IMR-90 (cell line): ENCODE measurements at regions not wholly inside any gene's neighbourhood (a gene's known extent, or its start where the extent isn't known, plus 50 kb on each side); places are given as distances from the start of the nearest gene placed in this dataset.

ENCODE experiments used
- ATAC-seq: fragments of 200-7000 bp; cut with Tn5 transposase; 2 replicates; pipeline ENCODE4 v1.9.1; 2020; ENCODE audit warnings: low read depth, mild to moderate bottlenecking, moderate library complexity
- BruUV-seq: library from RNA; stranded (reverse); fragments of 400-500 nt; replicated peaks from 2 replicates; lab custom pipeline; 2021; lab: Mats Ljungman, UMichigan
- CTCF ChIA-PET: fragments of 300-600 bp; formaldehyde crosslinking; extraction: SDS; loops from one replicate; lab custom pipeline; 2021; ENCODE audit warnings: antibody characterized with exemption; lab: Yijun Ruan, JAX
- POLR2A ChIA-PET: fragments of 300-600 bp; sonication (Branson Sonifier 250); formaldehyde crosslinking; loops from one replicate; lab custom pipeline; 2022; ENCODE audit warnings: antibody characterized with exemption; ENCODE audit not compliant: unreplicated experiment; lab: Charles Lee
- DNase-seq: peaks from one replicate; pipeline ENCODE4 v3.0.0; 2013
- H2AFZ ChIP-seq: replicated peaks from 2 replicates; pipeline ENCODE3; 2013; ENCODE audit warnings: low read length, mild to moderate bottlenecking; ENCODE audit not compliant: poor library complexity
- H2AK5ac ChIP-seq: 2 replicates; pipeline ENCODE4 v1.6.1; 2013; ENCODE audit warnings: low read depth, low read length, inconsistent platforms
- H2AK9ac ChIP-seq: replicated peaks from 2 replicates; pipeline ENCODE3; 2013; ENCODE audit warnings: mild to moderate bottlenecking, low read depth, low read length, moderate library complexity; ENCODE audit not compliant: poor library complexity
- H2BK120ac ChIP-seq: 2 replicates; pipeline ENCODE4 v1.6.1; 2013; ENCODE audit warnings: low read depth, low read length, inconsistent platforms
- H2BK15ac ChIP-seq: 3 replicates; pipeline ENCODE4 v1.6.1; 2013; ENCODE audit warnings: low read depth, low read length, inconsistent platforms
- H2BK20ac ChIP-seq: 2 replicates; pipeline ENCODE4 v1.6.1; 2013; ENCODE audit warnings: low read depth, mild to moderate bottlenecking, inconsistent platforms, low read length, moderate library complexity
- H2BK5ac ChIP-seq: 2 replicates; pipeline ENCODE4 v1.6.1; 2013; ENCODE audit warnings: mild to moderate bottlenecking, low read depth, low read length, inconsistent platforms; ENCODE audit not compliant: poor library complexity, severe bottlenecking
- H3K14ac ChIP-seq: replicated peaks from 2 replicates; pipeline ENCODE4 v1.6.1; 2013; ENCODE audit warnings: low read depth, low read length, inconsistent platforms
- H3K18ac ChIP-seq: 2 replicates; pipeline ENCODE4 v1.6.1; 2013; ENCODE audit warnings: low read depth, low read length, control low read depth
- H3K23ac ChIP-seq: 2 replicates; pipeline ENCODE4 v1.6.1; 2013; ENCODE audit warnings: low read depth, low read length, inconsistent platforms
- H3K27ac ChIP-seq: 2 replicates; pipeline ENCODE4 v1.5.1; 2013; ENCODE audit warnings: mild to moderate bottlenecking, control low read depth, low read length; ENCODE audit not compliant: insufficient read depth
- H3K27me3 ChIP-seq: 2 replicates; pipeline ENCODE4 v1.6.1; 2013; ENCODE audit warnings: low read length; ENCODE audit not compliant: control insufficient read depth, insufficient read depth
- H3K36me3 ChIP-seq: 2 replicates; pipeline ENCODE4 v1.6.1; 2013; ENCODE audit warnings: low read length, mixed read lengths; ENCODE audit not compliant: control insufficient read depth, insufficient read depth
- H3K4ac ChIP-seq: 2 replicates; pipeline ENCODE4 v1.6.1; 2013; ENCODE audit warnings: low read depth, low read length, inconsistent platforms
- H3K4me1 ChIP-seq: 2 replicates; pipeline ENCODE4 v1.6.1; 2013; ENCODE audit warnings: low read length, mixed read lengths; ENCODE audit not compliant: control insufficient read depth, insufficient read depth
- H3K4me2 ChIP-seq: 2 replicates; pipeline ENCODE4 v1.6.1; 2013; ENCODE audit warnings: low read depth, mild to moderate bottlenecking, control low read depth, low read length, moderate library complexity
- H3K4me3 ChIP-seq: 2 replicates; pipeline ENCODE4 v1.5.1; 2013; ENCODE audit warnings: low read depth, mild to moderate bottlenecking, control low read depth, low read length, moderate library complexity; ENCODE audit not compliant: insufficient read depth
- H3K56ac ChIP-seq: 2 replicates; pipeline ENCODE4 v1.6.1; 2013; ENCODE audit warnings: low read length, inconsistent platforms; ENCODE audit not compliant: insufficient read depth; ENCODE audit errors: extremely low read depth
- H3K79me1 ChIP-seq, 2 experiments: 2 replicates each; pipeline ENCODE4 v1.6.1; 2013; ENCODE audit warnings: low read length in 2 of 2, inconsistent platforms in 1 of 2, low read depth in 1 of 2
- H3K9ac ChIP-seq: 2 replicates; pipeline ENCODE4 v1.6.1; 2013; ENCODE audit warnings: low read depth, low read length, control low read depth
- H3K9me1 ChIP-seq: 2 replicates; pipeline ENCODE4 v1.6.1; 2013; ENCODE audit warnings: low read length, inconsistent platforms; ENCODE audit not compliant: insufficient read depth
- H3K9me3 ChIP-seq: 2 replicates; pipeline ENCODE4 v1.6.1; 2013; ENCODE audit warnings: low read length; ENCODE audit not compliant: control insufficient read depth, insufficient read depth
- H4K20me1 ChIP-seq: 2 replicates; pipeline ENCODE4 v1.6.1; 2013; ENCODE audit warnings: low read length, inconsistent platforms; ENCODE audit not compliant: insufficient read depth
- H4K5ac ChIP-seq: 2 replicates; pipeline ENCODE4 v1.6.1; 2013; ENCODE audit warnings: mild to moderate bottlenecking, low read depth, low read length, control low read depth
- H4K8ac ChIP-seq, 2 experiments: 2 replicates each; pipeline ENCODE4 v1.6.1; 2013; ENCODE audit warnings: low read depth in 2 of 2, low read length in 2 of 2, control low read depth in 1 of 2, inconsistent platforms in 1 of 2
- H4K91ac ChIP-seq: 2 replicates; pipeline ENCODE4 v1.6.1; 2013; ENCODE audit warnings: low read depth, low read length, inconsistent platforms; ENCODE audit not compliant: insufficient read depth
- BHLHE40 ChIP-seq: fragments of 150-350 bp; IDR thresholded peaks from 2 replicates; pipeline ENCODE4 v1.6.1; 2016; ENCODE audit warnings: mild to moderate bottlenecking, low read depth, low read length
- FOS ChIP-seq: fragments of 150-350 bp; IDR thresholded peaks from 2 replicates; pipeline ENCODE4 v1.6.1; 2016; ENCODE audit warnings: low read depth, low read length
- MAZ ChIP-seq: IDR thresholded peaks from 2 replicates; pipeline ENCODE4 v1.6.1; 2012; ENCODE audit warnings: low read depth, mild to moderate bottlenecking, low read length, improper control_type of control experiment, moderate library complexity, borderline replicate concordance
- POLR2A ChIP-seq: IDR thresholded peaks from 2 replicates; pipeline ENCODE4 v1.6.1; 2012; ENCODE audit warnings: mild to moderate bottlenecking, low read depth, low read length
- RAD21 ChIP-seq: IDR thresholded peaks from 2 replicates; pipeline ENCODE4 v1.6.1; 2012; ENCODE audit warnings: low read length, improper control_type of control experiment
- SMC3 ChIP-seq: fragments of 150-350 bp; IDR thresholded peaks from 2 replicates; pipeline ENCODE4 v1.6.1; 2016; ENCODE audit warnings: low read depth, mild to moderate bottlenecking, antibody characterized with exemption, low read length, moderate library complexity
- WGBS, 2 experiments: methylation state at CpG; one replicate each; pipeline versions ENCODE4 v1.1.5 to v1.1.7; 2013; ENCODE audit warnings: missing lambda C conversion rate in 2 of 2; ENCODE audit not compliant: insufficient read length in 1 of 2; ENCODE audit errors: extremely low coverage in 2 of 2; 5-methylcytosine and 5-hydroxymethylcytosine counted together
- dilution Hi-C: fragments of 300-500 bp; cut with HindIII; formaldehyde crosslinking; loops from one replicate; pipeline ENCODE4 v1.14.3; 2018; ENCODE audit warnings: low sequenced_read_pairs; ENCODE audit not compliant: unreplicated experiment
- in situ Hi-C: fragments of 300-500 bp; cut with MboI; formaldehyde crosslinking; loops from 3 replicates; pipeline ENCODE4 v1.14.3; 2019; ENCODE audit warnings: low sequenced_read_pairs, inconsistent platforms, mixed read lengths
- intact Hi-C: fragments of 100-400 bp; cut with micrococcal nuclease; formaldehyde crosslinking; loops from 2 replicates; pipeline ENCODE4 v1.10.0; 2022

- ChIA-PET POLR2A (no interaction called here), CTCF (interaction anchor here (1.0 kb wide), 1 partner anchor 159 kb away, joined by 3 read pairs; no protein-coding TSS in a partner anchor)
- H4K8ac ChIP-seq, result no peak overlapping the region
- H3K4me1 ChIP-seq, result no peaks in the 10 kb centered on the region
- no peaks in the 10 kb centered on the region for H3K79me1 ChIP-seq
- H4K91ac ChIP-seq, result no peak overlapping the region
- H3K9me3 ChIP-seq, result no peaks in the 10 kb centered on the region
- intact Hi-C loops, result loop anchor here (10.0 kb wide), 1 partner anchor 895 kb away; no protein-coding TSS in a partner anchor
- dilution Hi-C loops, result no loop called here
- in situ Hi-C loops, result no loop called here
- no peak overlapping the region for H3K4me3 ChIP-seq
- no peak overlapping the region for H3K14ac ChIP-seq
- no peak overlapping the region for H2AK5ac ChIP-seq
- H3K9me1 ChIP-seq, result no peaks in the 10 kb centered on the region
- H3K18ac ChIP-seq, result no peak overlapping the region
- BruUV-seq, result no TSS peak
- H3K36me3 ChIP-seq, result no peaks in the 10 kb centered on the region
- ATAC-seq, result no peak
- peaks cover 14% of the 10 kb centered on the region for H3K27me3 ChIP-seq
- no peak for TF ChIP-seq MAZ
- TF ChIP-seq BHLHE40, result no peak
- TF ChIP-seq POLR2A, result no peak
- TF ChIP-seq SMC3, result no peak
- TF ChIP-seq RAD21, result no peak
- TF ChIP-seq FOS, result no peak
- H3K4ac ChIP-seq, result no peak overlapping the region
- no peak overlapping the region for H3K9ac ChIP-seq
- WGBS, 2 experiments, result no CpG with 5 or more reads among the region's 2 CpGs
- H2BK20ac ChIP-seq, result no peak overlapping the region
- no peak overlapping the region for H3K27ac ChIP-seq
- no peak overlapping the region for H2BK5ac ChIP-seq
- no peak overlapping the region for H2AK9ac ChIP-seq
- DNase-seq, result no peak
- H3K23ac ChIP-seq, result no peak overlapping the region
- no peak overlapping the region for H2BK120ac ChIP-seq
- no peak overlapping the region for H3K4me2 ChIP-seq
- H2BK15ac ChIP-seq, result no peak overlapping the region
- H3K56ac ChIP-seq, result no peak overlapping the region
- H4K5ac ChIP-seq, result no peak overlapping the region
- no peaks in the 10 kb centered on the region for H4K20me1 ChIP-seq
- no peak overlapping the region for H2AFZ ChIP-seq
Observed at GRCh38 chr4:16449406-16449805, 223.1 kb upstream of the TAPT1 start.
